Transverse colon (tissue), 3 donors: ENCODE measurements at regions not wholly inside any gene's neighbourhood (a gene's known extent, or its start where the extent isn't known, plus 50 kb on each side); places are given as distances from the start of the nearest gene placed in this dataset.

Experiments used
- CTCF ChIP-seq, 5 experiments: fragments of 200-600 bp in 3 of 5; fragments of 450-650 bp in 2 of 5; sonication (generic) in 3 of 5; IDR thresholded peaks; 1 replicate in 2 of 5; 2 replicates in 3 of 5; pipeline ENCODE4 v1.5.1; 2016 to 2017; ENCODE audit warnings: antibody characterized with exemption in 5 of 5, inconsistent platforms in 3 of 5, mild to moderate bottlenecking in 2 of 5, moderate library complexity in 1 of 5
- POLR2A ChIP-seq: fragments of 450-650 bp; IDR thresholded peaks from one replicate; pipeline ENCODE4 v1.6.1; 2016; ENCODE audit warnings: antibody characterized with exemption, mild to moderate bottlenecking, moderate library complexity

DNA sequence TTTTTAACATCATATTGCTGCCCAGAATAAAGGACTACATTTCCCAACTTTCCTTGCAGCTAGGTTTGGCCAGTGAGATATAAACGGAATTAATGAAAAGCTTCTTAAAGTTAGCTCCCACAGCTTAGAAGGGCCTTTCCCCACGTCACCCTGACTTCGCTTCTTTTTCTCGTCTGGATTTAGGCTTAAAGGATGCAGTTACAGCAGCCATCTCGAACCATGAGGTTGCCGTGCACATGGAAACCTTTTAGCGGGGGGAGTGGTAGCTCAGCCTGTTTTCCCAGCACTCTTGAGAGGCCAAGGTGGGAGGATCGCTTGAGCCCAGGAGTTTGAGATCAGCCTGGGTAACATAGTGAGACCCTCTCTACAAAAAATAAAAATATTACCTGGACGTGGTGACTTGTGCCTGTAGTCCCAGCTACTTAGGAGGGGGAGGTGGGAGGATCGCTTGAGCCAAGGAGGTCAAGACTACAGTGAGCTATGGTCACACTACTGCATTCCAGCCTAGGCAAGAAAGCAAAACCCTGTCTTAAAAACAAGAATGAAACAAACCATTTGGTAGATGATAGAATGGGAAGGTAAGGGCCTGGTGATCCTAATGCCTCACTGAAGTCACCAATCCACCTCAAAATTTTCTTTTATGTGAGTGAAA is 64.3 kb upstream of the C1GALT1 start:
- no peak for TF ChIP-seq POLR2A
- TF ChIP-seq CTCF (IDR thresholded peaks at IDR 0.05) = no peak
